ENCODE measurements at regions not wholly inside any gene's neighbourhood (a gene's known extent, or its start where the extent isn't known, plus 50 kb on each side); places are given as distances from the start of the nearest gene placed in this dataset.

- no peak overlapping the region for H3K4me3 ChIP-seq (replicated peaks in 1 of 3; ENCODE audit: low read depth in 2 of 3, low read length in 3 of 3)
- Mint-ChIP-seq H3K4me3 (no peak overlapping the region), H3K36me3 (no peaks in the 10 kb centered on the region), H3K27me3 (ENCODE audit: low read depth in 3 of 3) (peaks cover 0 to 2% (median 0%) of the 10 kb centered on the region in 3 donors), H3K27ac (no peak overlapping the region), H3K4me1 (no peaks in the 10 kb centered on the region), H3K9me3 (peaks cover 0 to 4% (median 2%) of the 10 kb centered on the region in 7 donors)
- H3K79me2 ChIP-seq (ENCODE audit: insufficient read depth, low read length), result no peaks in the 10 kb centered on the region
- no peaks in the 10 kb centered on the region for H3K36me3 ChIP-seq (replicated peaks in 1 of 2; ENCODE audit: control insufficient read depth in 1 of 2, insufficient read depth in 2 of 2, low read length in 2 of 2)
- H3K9me3 ChIP-seq (replicated peaks in 1 of 2; ENCODE audit: control insufficient read depth in 1 of 2, insufficient read depth in 1 of 2, low read length in 2 of 2), result no peaks in the 10 kb centered on the region
- H2AFZ ChIP-seq (ENCODE audit: insufficient read depth, low read depth, low read length, poor library complexity, severe bottlenecking), result no peak overlapping the region
- no CpG with 5 or more reads among the region's 2 CpGs for WGBS (ENCODE audit: insufficient coverage)
- H3K4me1 ChIP-seq (ENCODE audit: control insufficient read depth in 1 of 2, insufficient read depth in 2 of 2, low read length in 2 of 2), result no peaks in the 10 kb centered on the region
- no peak for DNase-seq
- no peak overlapping the region for H3K27ac ChIP-seq (ENCODE audit: low read depth in 1 of 2, low read length in 2 of 2)
- no peaks in the 10 kb centered on the region for H4K20me1 ChIP-seq (ENCODE audit: insufficient read depth, low read length)
- H3K4me2 ChIP-seq (replicated peaks; ENCODE audit: extremely low read depth, low read length, poor library complexity, severe bottlenecking), result no peak overlapping the region
- H3K27me3 ChIP-seq (ENCODE audit: control insufficient read depth in 2 of 2, insufficient read depth in 2 of 2, low read length in 2 of 2), result no peaks in the 10 kb centered on the region
- intact Hi-C loops (cut with micrococcal nuclease), result no loop called here
- TF ChIP-seq, protein P1, sequence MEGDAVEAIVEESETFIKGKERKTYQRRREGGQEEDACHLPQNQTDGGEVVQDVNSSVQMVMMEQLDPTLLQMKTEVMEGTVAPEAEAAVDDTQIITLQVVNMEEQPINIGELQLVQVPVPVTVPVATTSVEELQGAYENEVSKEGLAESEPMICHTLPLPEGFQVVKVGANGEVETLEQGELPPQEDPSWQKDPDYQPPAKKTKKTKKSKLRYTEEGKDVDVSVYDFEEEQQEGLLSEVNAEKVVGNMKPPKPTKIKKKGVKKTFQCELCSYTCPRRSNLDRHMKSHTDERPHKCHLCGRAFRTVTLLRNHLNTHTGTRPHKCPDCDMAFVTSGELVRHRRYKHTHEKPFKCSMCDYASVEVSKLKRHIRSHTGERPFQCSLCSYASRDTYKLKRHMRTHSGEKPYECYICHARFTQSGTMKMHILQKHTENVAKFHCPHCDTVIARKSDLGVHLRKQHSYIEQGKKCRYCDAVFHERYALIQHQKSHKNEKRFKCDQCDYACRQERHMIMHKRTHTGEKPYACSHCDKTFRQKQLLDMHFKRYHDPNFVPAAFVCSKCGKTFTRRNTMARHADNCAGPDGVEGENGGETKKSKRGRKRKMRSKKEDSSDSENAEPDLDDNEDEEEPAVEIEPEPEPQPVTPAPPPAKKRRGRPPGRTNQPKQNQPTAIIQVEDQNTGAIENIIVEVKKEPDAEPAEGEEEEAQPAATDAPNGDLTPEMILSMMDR (IDR thresholded peaks at IDR 0.05), result no peak
- no peak overlapping the region for H3K9ac ChIP-seq (ENCODE audit: insufficient read depth, low read length, poor library complexity, severe bottlenecking)
Measured at GRCh38 chr13:72120632-72121031, 253.6 kb upstream of the DACH1 start.

- Histone ChIP-seq H3K4me2 (replicated peaks; ENCODE audit: extremely low read depth, low read length, poor library complexity, severe bottlenecking) (no peak overlapping the region), H3K9me3 (replicated peaks in 1 of 2; ENCODE audit: control insufficient read depth in 1 of 2, insufficient read depth in 1 of 2, low read length in 2 of 2) (no peaks in the 10 kb centered on the region), H3K9ac (ENCODE audit: insufficient read depth, low read length, poor library complexity, severe bottlenecking) (no peak overlapping the region), H3K79me2 (ENCODE audit: insufficient read depth, low read length) (no peaks in the 10 kb centered on the region), H3K36me3 (replicated peaks in 1 of 2; ENCODE audit: control insufficient read depth in 1 of 2, insufficient read depth in 2 of 2, low read length in 2 of 2) (no peaks in the 10 kb centered on the region), H4K20me1 (ENCODE audit: insufficient read depth, low read length) (no peaks in the 10 kb centered on the region), H3K27me3 (ENCODE audit: control insufficient read depth in 2 of 2, insufficient read depth in 2 of 2, low read length in 2 of 2) (no peaks in the 10 kb centered on the region), H3K4me1 (ENCODE audit: control insufficient read depth in 1 of 2, insufficient read depth in 2 of 2, low read length in 2 of 2) (no peaks in the 10 kb centered on the region), H2AFZ (ENCODE audit: insufficient read depth, low read depth, low read length, poor library complexity, severe bottlenecking) (no peak overlapping the region), H3K4me3 (replicated peaks in 1 of 3; ENCODE audit: low read depth in 2 of 3, low read length in 3 of 3) (no peak overlapping the region), H3K27ac (ENCODE audit: low read depth in 1 of 2, low read length in 2 of 2) (no peak overlapping the region)
- Mint-ChIP-seq H3K9me3 (peaks cover 0 to 10% (median 5%) of the 10 kb centered on the region in 7 donors), H3K27me3 (ENCODE audit: low read depth in 3 of 3) (no peaks in the 10 kb centered on the region), H3K27ac (no peak overlapping the region), H3K4me1 (no peaks in the 10 kb centered on the region), H3K36me3 (no peaks in the 10 kb centered on the region), H3K4me3 (no peak overlapping the region)
- TF ChIP-seq, protein P1 (IDR thresholded peaks at IDR 0.05), result no peak
- intact Hi-C loops (cut with micrococcal nuclease), result no loop called here
- 100% methylated on average over 1 of the region's 2 CpGs for WGBS (ENCODE audit: insufficient coverage)
- DNase-seq, result no peak
Measured at GRCh38 chr13:72113931-72114330, 246.9 kb upstream of the DACH1 start.

Data from CD14-positive monocyte (primary cell).